Sciatic nerve (tissue), 2 donors: ENCODE measurements at regions not wholly inside any gene's neighbourhood (a gene's known extent, or its start where the extent isn't known, plus 50 kb on each side); places are given as distances from the start of the nearest gene placed in this dataset.
"Not testable (repeated sequence)": the region's sequence is repeated elsewhere in the genome, so short reads cannot be mapped to it uniquely, and the experiment has no call there.

Source experiments
- ATAC-seq: fragments of 200-7000 bp; cut with Tn5 transposase; one replicate; pipeline ENCODE4 v1.9.1; 2020; ENCODE audit warnings: mild to moderate bottlenecking, moderate library complexity
- DNase-seq: peaks from one replicate; pipeline ENCODE4 v3.0.0-alpha.2; 2020; ENCODE audit warnings: low spot score
- intact Hi-C: fragments of 100-400 bp; cut with DNase I; formaldehyde crosslinking; loops from one replicate; pipeline ENCODE4 v1.14.2; 2022
- donor health status: DM: no; HTN: no; CAD: no.
- donor health status: DM: no; HTN: no; CAD: no.

- intact Hi-C loops, result no loop called here
- peak; percentile 33 for ATAC-seq
- DNase-seq, result no peak
These were observed 91.4 kb upstream of the NEDD9 start for GRCh38 chr6:11323666-11324452.

- DNase-seq (no peak), ATAC-seq (no peak)
- intact Hi-C loops, result no loop called here
These were observed 89.9 kb upstream of the NEDD9 start for GRCh38 chr6:11322252-11322885.

- DNase-seq (no peak), ATAC-seq (peak; percentile 63)
- intact Hi-C loops, result no loop called here
These were observed 88.6 kb upstream of the NEDD9 start for GRCh38 chr6:11320914-11321597.

GRCh38 chr6:11318835-11319813 is 86.7 kb upstream of the NEDD9 start:
- ATAC-seq (no peak), DNase-seq (no peak)
- intact Hi-C loops, result no loop called here

- DNase-seq, result no peak
- peak; percentile 74 for ATAC-seq
- intact Hi-C loops, result no loop called here
These were observed 85.7 kb upstream of the NEDD9 start for GRCh38 chr6:11317885-11318771.

GRCh38 chr6:11315743-11316437 is 83.4 kb upstream of the NEDD9 start:
- intact Hi-C loops, result no loop called here
- DNase-seq (no peak), ATAC-seq (peak; percentile 68)

GRCh38 chr6:11313207-11313606 is 80.7 kb upstream of the NEDD9 start:
- intact Hi-C loops, result no loop called here
- DNase-seq (no peak), ATAC-seq (no peak)

GRCh38 chr6:11311970-11312369 is 79.5 kb upstream of the NEDD9 start:
- ATAC-seq, result no peak
- no peak for DNase-seq
- intact Hi-C loops, result no loop called here

GRCh38 chr6:11309947-11310665 is 77.6 kb upstream of the NEDD9 start:
- intact Hi-C loops, result no loop called here
- DNase-seq (no peak), ATAC-seq (no peak)

- DNase-seq, result no peak
- intact Hi-C loops, result no loop called here
- ATAC-seq, result no peak
These were observed 74.8 kb upstream of the NEDD9 start for GRCh38 chr6:11307226-11307625.

GRCh38 chr6:11304946-11305345 is 72.5 kb upstream of the NEDD9 start:
- DNase-seq (no peak), ATAC-seq (no peak)
- intact Hi-C loops, result no loop called here

GRCh38 chr6:11299876-11300428 is 67.5 kb upstream of the NEDD9 start:
- ATAC-seq, DNase-seq, intact Hi-C loops: not testable (repeated sequence)

- intact Hi-C loops, ATAC-seq, DNase-seq: not testable (repeated sequence)
These were observed 66.9 kb upstream of the NEDD9 start for GRCh38 chr6:11299421-11299784.

GRCh38 chr6:11298651-11299420 is 66.4 kb upstream of the NEDD9 start:
- ATAC-seq, result no peak
- intact Hi-C loops, result no loop called here
- no peak for DNase-seq

- ATAC-seq (no peak), DNase-seq (no peak)
- intact Hi-C loops, result no loop called here
These were observed 64.9 kb upstream of the NEDD9 start for GRCh38 chr6:11297376-11297729.
